Left lung (tissue), 4 donors: ENCODE measurements at regions not wholly inside any gene's neighbourhood (a gene's known extent, or its start where the extent isn't known, plus 50 kb on each side); places are given as distances from the start of the nearest gene placed in this dataset.
"Not testable (repeated sequence)": the region's sequence is repeated elsewhere in the genome, so short reads cannot be mapped to it uniquely, and the experiment has no call there.

Source experiments
- ATAC-seq: fragments of 200-7000 bp; cut with Tn5 transposase; one replicate; pipeline ENCODE4 v1.9.1; 2020; ENCODE audit warnings: moderate library complexity
- DNase-seq, 4 donors: peaks; one replicate each; pipeline ENCODE4 v3.0.0-alpha.2; 2013 to 2020
- H3K27ac ChIP-seq, 2 donors: fragments of 200-600 bp; sonication (generic) in 1 of 2; one replicate each; pipeline versions ENCODE4 v1.5.0 to v1.8.0; 2020 to 2021
- H3K27me3 ChIP-seq, 2 donors: fragments of 200-600 bp; sonication (generic) in 1 of 2; one replicate each; pipeline versions ENCODE4 v1.5.0 to v1.8.0; 2020 to 2021
- H3K36me3 ChIP-seq, 2 donors: fragments of 200-600 bp; sonication (generic) in 1 of 2; one replicate each; pipeline versions ENCODE4 v1.5.0 to v1.8.0; 2020 to 2021
- H3K4me1 ChIP-seq, 2 donors: fragments of 200-600 bp; one replicate each; pipeline ENCODE4 v1.8.0; 2021
- H3K4me3 ChIP-seq, 2 donors: fragments of 200-600 bp; sonication (generic) in 1 of 2; one replicate each; pipeline versions ENCODE4 v1.5.0 to v1.8.0; 2020 to 2021; ENCODE audit warnings: mild to moderate bottlenecking in 1 of 2
- H3K9me3 ChIP-seq, 2 donors: fragments of 200-600 bp; sonication (generic) in 1 of 2; one replicate each; pipeline versions ENCODE4 v1.5.0 to v1.8.0; 2020 to 2021
- intact Hi-C, 2 donors: fragments of 100-400 bp; cut with DNase I; formaldehyde crosslinking; loops; one replicate each; pipeline versions ENCODE4 v1.11.2 to v1.14.2; 2022
- TF ChIP-seq, protein P1 (sequence below), 2 donors: fragments of 200-600 bp; sonication (generic) in 1 of 2; IDR thresholded peaks; one replicate each; pipeline versions ENCODE4 v1.5.0 to v1.8.0; 2021; ENCODE audit warnings: antibody characterized with exemption in 2 of 2
- donor health status: DM: no; HTN: yes; CAD: no.
- donor health status: DM: no; HTN: no; CAD: no.

DNA sequence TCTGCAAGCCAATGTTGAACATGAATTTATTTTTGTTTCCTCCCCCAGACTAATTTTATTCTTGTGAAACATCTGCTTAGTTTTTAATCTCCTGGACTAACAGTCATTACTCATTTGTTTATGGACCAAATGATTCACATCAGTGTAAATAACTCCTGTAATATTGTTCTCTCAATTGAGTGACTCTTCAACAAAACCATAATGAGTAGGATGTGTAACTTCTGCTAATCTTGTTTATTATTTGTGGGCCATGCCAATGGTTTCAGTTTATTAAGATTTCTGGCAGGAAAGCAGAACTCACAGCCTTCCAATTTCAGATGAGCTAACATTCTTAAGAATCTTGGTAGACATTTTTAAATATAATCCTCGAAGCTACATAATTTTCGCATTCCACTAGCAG is 1216.3 kb upstream of the GOT2 start:
- H3K27ac ChIP-seq: no peak overlapping the region
- no peaks in the 10 kb centered on the region for H3K4me1 ChIP-seq
- TF ChIP-seq, protein P1, sequence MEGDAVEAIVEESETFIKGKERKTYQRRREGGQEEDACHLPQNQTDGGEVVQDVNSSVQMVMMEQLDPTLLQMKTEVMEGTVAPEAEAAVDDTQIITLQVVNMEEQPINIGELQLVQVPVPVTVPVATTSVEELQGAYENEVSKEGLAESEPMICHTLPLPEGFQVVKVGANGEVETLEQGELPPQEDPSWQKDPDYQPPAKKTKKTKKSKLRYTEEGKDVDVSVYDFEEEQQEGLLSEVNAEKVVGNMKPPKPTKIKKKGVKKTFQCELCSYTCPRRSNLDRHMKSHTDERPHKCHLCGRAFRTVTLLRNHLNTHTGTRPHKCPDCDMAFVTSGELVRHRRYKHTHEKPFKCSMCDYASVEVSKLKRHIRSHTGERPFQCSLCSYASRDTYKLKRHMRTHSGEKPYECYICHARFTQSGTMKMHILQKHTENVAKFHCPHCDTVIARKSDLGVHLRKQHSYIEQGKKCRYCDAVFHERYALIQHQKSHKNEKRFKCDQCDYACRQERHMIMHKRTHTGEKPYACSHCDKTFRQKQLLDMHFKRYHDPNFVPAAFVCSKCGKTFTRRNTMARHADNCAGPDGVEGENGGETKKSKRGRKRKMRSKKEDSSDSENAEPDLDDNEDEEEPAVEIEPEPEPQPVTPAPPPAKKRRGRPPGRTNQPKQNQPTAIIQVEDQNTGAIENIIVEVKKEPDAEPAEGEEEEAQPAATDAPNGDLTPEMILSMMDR (IDR thresholded peaks at IDR 0.05): no peak
- intact Hi-C loops: no loop called here
- DNase-seq (peak in 2 of 4 donors; percentile 33 to 45), ATAC-seq (no peak)
- H3K36me3 ChIP-seq: no peaks in the 10 kb centered on the region
- H3K27me3 ChIP-seq: no peaks in the 10 kb centered on the region
- peaks cover 0 to 5% of the 10 kb centered on the region in 2 donors for H3K9me3 ChIP-seq
- H3K4me3 ChIP-seq: no peak overlapping the region

DNA sequence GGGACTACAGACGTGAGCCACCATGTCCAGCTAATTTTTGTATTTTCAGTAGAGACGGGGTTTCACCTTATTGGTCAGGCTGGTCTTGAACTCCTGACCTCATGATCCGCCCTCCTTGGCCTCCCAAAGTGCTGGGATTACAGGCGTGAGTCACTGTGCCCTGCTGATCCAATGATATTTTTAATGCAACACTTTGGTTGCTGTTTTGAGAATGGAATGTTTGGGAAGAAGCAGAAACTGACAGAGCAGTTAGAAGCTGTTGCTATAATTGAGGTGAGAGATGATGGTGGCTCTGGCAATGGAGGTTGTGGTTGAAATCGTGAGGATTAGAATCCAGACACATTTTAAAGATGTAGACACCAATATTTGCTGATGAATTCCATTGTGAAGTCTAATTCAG is 1209.9 kb upstream of the GOT2 start:
- H3K4me1 ChIP-seq, intact Hi-C loops, DNase-seq, H3K9me3 ChIP-seq, ATAC-seq, H3K27me3 ChIP-seq, H3K4me3 ChIP-seq, H3K36me3 ChIP-seq, H3K27ac ChIP-seq: not testable (repeated sequence)

GRCh38 chr16:59941594-59941993 is 1207.5 kb upstream of the GOT2 start:
- TF ChIP-seq, protein P1 (IDR thresholded peaks at IDR 0.05): no peak
- Histone ChIP-seq H3K9me3 (peaks cover 0 to 21% of the 10 kb centered on the region in 2 donors), H3K4me1 (no peaks in the 10 kb centered on the region), H3K4me3 (no peak overlapping the region), H3K27ac (no peak overlapping the region), H3K36me3 (no peaks in the 10 kb centered on the region), H3K27me3 (no peaks in the 10 kb centered on the region)
- intact Hi-C loops: no loop called here
- DNase-seq (no peak), ATAC-seq (no peak)

DNA sequence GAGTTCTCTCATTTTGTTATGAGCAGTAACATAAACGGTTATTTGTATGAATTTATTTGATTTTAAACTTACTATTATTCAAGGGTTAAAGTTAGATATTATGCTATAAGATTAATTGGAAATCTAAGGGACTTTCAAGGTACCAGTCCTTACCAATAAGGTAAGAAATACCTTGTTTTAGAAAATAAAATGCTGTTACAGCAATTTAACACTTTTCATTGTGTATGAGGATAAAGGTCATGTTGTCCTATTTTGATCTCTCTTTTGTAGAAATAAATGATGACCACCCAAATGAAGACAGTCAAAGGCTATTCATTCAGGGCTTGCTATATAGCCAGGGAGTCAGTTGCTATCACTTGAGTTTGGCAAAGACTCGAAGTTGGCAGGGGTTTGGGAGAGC is 1185.9 kb upstream of the GOT2 start:
- DNase-seq: no peak
- no peak for ATAC-seq
- no peaks in the 10 kb centered on the region for H3K4me1 ChIP-seq
- no peaks in the 10 kb centered on the region for H3K27me3 ChIP-seq
- no peak overlapping the region for H3K27ac ChIP-seq
- TF ChIP-seq, protein P1 (IDR thresholded peaks at IDR 0.05): no peak
- H3K36me3 ChIP-seq: no peaks in the 10 kb centered on the region
- peaks cover 0 to 3% of the 10 kb centered on the region in 2 donors for H3K9me3 ChIP-seq
- intact Hi-C loops: no loop called here
- H3K4me3 ChIP-seq: no peak overlapping the region

DNA sequence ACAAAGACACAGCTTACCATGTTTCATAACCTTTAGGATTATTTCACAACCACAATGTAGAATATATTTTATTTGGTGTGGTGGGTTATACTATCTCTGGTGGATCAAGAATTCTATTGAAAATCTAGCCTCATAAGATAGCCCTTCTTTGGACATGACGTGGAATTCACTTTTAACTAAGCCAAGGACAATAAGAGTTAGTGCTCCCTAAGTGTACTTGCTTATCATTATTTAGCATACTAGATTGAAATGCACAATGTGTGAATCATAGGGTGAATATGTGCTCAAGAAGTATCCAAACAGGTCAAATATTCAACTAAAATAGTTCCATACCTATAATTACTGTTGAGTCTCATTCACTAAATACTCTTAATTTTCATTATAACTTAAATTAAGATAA is 1179.5 kb upstream of the GOT2 start:
- intact Hi-C loops: no loop called here
- Histone ChIP-seq H3K27ac (no peak overlapping the region), H3K4me1 (no peaks in the 10 kb centered on the region), H3K9me3 (peaks cover 0 to 3% of the 10 kb centered on the region in 2 donors), H3K36me3 (no peaks in the 10 kb centered on the region), H3K27me3 (no peaks in the 10 kb centered on the region), H3K4me3 (no peak overlapping the region)
- no peak for DNase-seq
- no peak for ATAC-seq
- TF ChIP-seq, protein P1 (IDR thresholded peaks at IDR 0.05): no peak

DNA sequence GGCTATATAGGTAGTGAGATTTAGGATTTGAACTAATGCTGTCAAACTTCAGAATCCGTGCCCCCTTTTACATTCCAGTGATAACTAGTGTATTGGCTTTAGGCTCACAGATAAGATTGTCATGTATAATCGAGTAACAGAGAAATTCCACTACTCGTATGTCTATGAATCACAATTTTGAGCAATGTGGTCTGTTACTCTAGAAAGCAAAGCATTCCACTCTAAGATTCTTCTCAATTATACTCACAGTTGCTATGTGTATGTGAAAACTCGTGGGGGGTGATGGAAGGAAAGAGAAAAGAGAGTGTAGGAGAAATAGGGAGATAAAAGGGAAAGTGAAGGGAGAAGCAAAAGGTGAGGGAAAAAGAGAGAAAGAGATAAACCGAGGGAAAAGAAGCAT is 1175.1 kb upstream of the GOT2 start:
- DNase-seq: no peak
- TF ChIP-seq, protein P1 (IDR thresholded peaks at IDR 0.05): no peak
- H3K4me3 ChIP-seq: no peak overlapping the region
- H3K27me3 ChIP-seq: no peaks in the 10 kb centered on the region
- H3K27ac ChIP-seq: no peak overlapping the region
- H3K4me1 ChIP-seq: no peaks in the 10 kb centered on the region
- intact Hi-C loops: no loop called here
- H3K36me3 ChIP-seq: no peaks in the 10 kb centered on the region
- no peak for ATAC-seq
- no peaks in the 10 kb centered on the region for H3K9me3 ChIP-seq
